B cell (primary cell): ENCODE measurements at regions not wholly inside any gene's neighbourhood (a gene's known extent, or its start where the extent isn't known, plus 50 kb on each side); places are given as distances from the start of the nearest gene placed in this dataset.

Source experiments
- ATAC-seq: fragments of 200-7000 bp; cut with Tn5 transposase; one replicate; pipeline ENCODE4 v1.10.0; 2021; ENCODE audit warnings: low read depth, mild to moderate bottlenecking, moderate number of reproducible peaks, moderate library complexity
- CTCF ChIA-PET: fragments of 350-600 bp; sonication (Branson Sonifier 250); formaldehyde crosslinking; loops from one replicate; lab custom pipeline; 2021; ENCODE audit warnings: antibody characterized with exemption, inconsistent platforms; lab: Charles Lee
- POLR2A ChIA-PET: fragments of 350-600 bp; sonication (Branson Sonifier 250); formaldehyde crosslinking; loops from one replicate; lab custom pipeline; 2021; ENCODE audit warnings: antibody characterized with exemption; lab: Charles Lee
- DNase-seq: peaks from one replicate; pipeline ENCODE4 v3.0.0; 2013
- H2AFZ ChIP-seq: 2 replicates; pipeline ENCODE4 v1.6.1; 2012; ENCODE audit warnings: mild to moderate bottlenecking, low read depth, low read length; ENCODE audit not compliant: insufficient read depth, poor library complexity, severe bottlenecking
- H3K27ac ChIP-seq, 2 donors: 1 replicate in 1 of 2; 2 replicates in 1 of 2; pipeline ENCODE4 v1.5.1; 2012 to 2013; ENCODE audit warnings: low read length in 2 of 2, mild to moderate bottlenecking in 2 of 2, moderate library complexity in 1 of 2
- H3K27me3 ChIP-seq, 4 experiments: fragments of 200-600 bp in 1 of 4; sonication (generic) in 1 of 4; replicated peaks in 1 of 4; 1 replicate in 2 of 4; 2 replicates in 2 of 4; pipeline versions ENCODE4 v1.6.1 to v1.7.0; 2013 to 2016; ENCODE audit warnings: low read length in 3 of 4, mild to moderate bottlenecking in 2 of 4, mixed read lengths in 1 of 4, moderate library complexity in 1 of 4; ENCODE audit not compliant: insufficient read depth in 4 of 4, control insufficient read depth in 3 of 4; ENCODE audit errors: control extremely low read depth in 1 of 4
- H3K36me3 ChIP-seq, 2 experiments: replicated peaks in 1 of 2; 1 replicate in 1 of 2; 2 replicates in 1 of 2; pipeline versions ENCODE4 v1.6.1 to v1.7.1; 2013; ENCODE audit warnings: low read length in 1 of 2; ENCODE audit not compliant: insufficient read depth in 2 of 2, control insufficient read depth in 1 of 2; ENCODE audit errors: control extremely low read depth in 1 of 2, extremely low read depth in 1 of 2
- H3K4me1 ChIP-seq, 2 donors: fragments of 200-600 bp in 1 of 2; sonication (generic) in 1 of 2; 1 replicate in 1 of 2; 2 replicates in 1 of 2; pipeline versions ENCODE4 v1.5.1 to v1.6.1; 2013 to 2017; ENCODE audit warnings: low read length in 2 of 2; ENCODE audit not compliant: control insufficient read depth in 2 of 2, insufficient read depth in 2 of 2
- H3K4me2 ChIP-seq: replicated peaks from 2 replicates; pipeline ENCODE3; 2012; ENCODE audit warnings: mild to moderate bottlenecking, low read depth, low read length; ENCODE audit not compliant: poor library complexity, severe bottlenecking
- H3K4me3 ChIP-seq, 5 experiments: fragments of 200-600 bp in 1 of 5; sonication (generic) in 1 of 5; 1 replicate in 3 of 5; 2 replicates in 2 of 5; pipeline versions ENCODE4 v1.5.1 to v1.7.0; 2011 to 2016; ENCODE audit warnings: low read length in 4 of 5, mild to moderate bottlenecking in 4 of 5, low read depth in 2 of 5, control low read depth in 1 of 5, moderate library complexity in 1 of 5; ENCODE audit not compliant: insufficient read depth in 1 of 5; ENCODE audit errors: control extremely low read depth in 1 of 5, extremely low read depth in 1 of 5
- H3K79me2 ChIP-seq: fragments of 200-600 bp; sonication (generic); one replicate; pipeline ENCODE4 v1.6.0; 2016; ENCODE audit warnings: low read length; ENCODE audit not compliant: control insufficient read depth, insufficient read depth
- H3K9ac ChIP-seq: fragments of 200-600 bp; sonication (generic); 2 replicates; pipeline ENCODE4 v1.6.1; 2017; ENCODE audit warnings: mild to moderate bottlenecking, low read length, moderate library complexity
- H3K9me3 ChIP-seq, 3 donors: one replicate each; pipeline versions ENCODE4 v1.6.1 to v1.7.1; 2013; ENCODE audit warnings: low read length in 2 of 3; ENCODE audit not compliant: control insufficient read depth in 2 of 3, insufficient read depth in 1 of 3; ENCODE audit errors: control extremely low read depth in 1 of 3
- H4K20me1 ChIP-seq: 2 replicates; pipeline ENCODE4 v1.6.0; 2012; ENCODE audit warnings: mild to moderate bottlenecking, low read length; ENCODE audit not compliant: insufficient read depth, control insufficient read depth, poor library complexity, severe bottlenecking
- H3K27ac Mint-ChIP-seq: one replicate; pipeline ENCODE4 v1.8.0; 2021; ENCODE audit warnings: mixed read lengths
- H3K27me3 Mint-ChIP-seq: one replicate; pipeline ENCODE4 v1.8.0; 2021; ENCODE audit warnings: mixed read lengths
- H3K4me1 Mint-ChIP-seq: one replicate; pipeline ENCODE4 v1.8.0; 2021; ENCODE audit warnings: mixed read lengths
- H3K4me3 Mint-ChIP-seq: one replicate; pipeline ENCODE4 v1.8.0; 2021; ENCODE audit warnings: mixed read lengths
- H3K9me3 Mint-ChIP-seq: one replicate; pipeline ENCODE4 v1.8.0; 2022; ENCODE audit warnings: mixed read lengths; ENCODE audit not compliant: insufficient read depth
- CTCF ChIP-seq: fragments of 200-600 bp; IDR thresholded peaks from one replicate; pipeline ENCODE4 v1.8.0; 2022; ENCODE audit warnings: antibody characterized with exemption, mild to moderate bottlenecking
- EZH2 ChIP-seq: IDR thresholded peaks from 2 replicates; pipeline ENCODE4 v1.6.1; 2012; ENCODE audit warnings: borderline replicate concordance, low read depth, mild to moderate bottlenecking, moderate library complexity, low read length; ENCODE audit not compliant: insufficient read depth, poor library complexity, severe bottlenecking
- WGBS: methylation state at CpG from one replicate; pipeline ENCODE4 v1.1.5; 2013; ENCODE audit warnings: missing lambda C conversion rate; ENCODE audit not compliant: insufficient coverage; 5-methylcytosine and 5-hydroxymethylcytosine counted together
- intact Hi-C: fragments of 100-400 bp; cut with micrococcal nuclease; formaldehyde crosslinking; loops from one replicate; pipeline ENCODE4 v1.10.0; 2022

DNA sequence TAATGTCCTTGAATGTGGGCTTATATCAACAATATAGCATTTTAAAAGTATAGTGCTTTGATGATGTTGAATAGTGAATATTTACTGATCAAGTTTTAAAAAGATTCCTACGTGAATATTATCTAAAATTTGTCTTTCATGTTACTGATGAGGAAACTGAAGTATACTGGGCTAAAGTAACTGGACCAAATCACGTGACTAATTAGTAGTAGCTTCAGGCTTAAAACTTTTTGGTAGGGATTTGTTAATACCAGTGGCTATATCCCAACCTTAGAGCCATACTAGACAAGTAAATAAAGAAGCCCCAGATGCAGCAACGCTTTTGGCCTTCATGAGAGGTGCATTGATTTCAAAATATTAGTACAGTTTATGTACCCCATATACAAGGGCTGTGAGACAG, 152.1 kb upstream of the EDIL3 start:
- no peaks in the 10 kb centered on the region for H3K79me2 ChIP-seq
- no peak overlapping the region for H3K27ac Mint-ChIP-seq
- DNase-seq (no peak), ATAC-seq (no peak)
- H3K27ac ChIP-seq, result no peak overlapping the region
- H3K27me3 ChIP-seq, result no peaks in the 10 kb centered on the region
- ChIA-PET CTCF (no interaction called here), POLR2A (no interaction called here)
- no peaks in the 10 kb centered on the region for H3K4me1 Mint-ChIP-seq
- peaks cover 7% of the 10 kb centered on the region for H3K9me3 Mint-ChIP-seq
- no peak overlapping the region for H3K4me2 ChIP-seq
- H3K36me3 ChIP-seq, result no peaks in the 10 kb centered on the region
- H3K4me3 Mint-ChIP-seq, result no peak overlapping the region
- intact Hi-C loops, result no loop called here
- H4K20me1 ChIP-seq, result no peaks in the 10 kb centered on the region
- no peak overlapping the region for H2AFZ ChIP-seq
- H3K9me3 ChIP-seq, result no peaks in the 10 kb centered on the region
- no peak for TF ChIP-seq EZH2
- no peak for TF ChIP-seq CTCF
- H3K9ac ChIP-seq, result no peak overlapping the region
- H3K4me3 ChIP-seq, result no peak overlapping the region
- H3K27me3 Mint-ChIP-seq, result no peaks in the 10 kb centered on the region
- H3K4me1 ChIP-seq, result no peaks in the 10 kb centered on the region
- no CpG with 5 or more reads among the region's 3 CpGs for WGBS

GRCh38 chr5:84535281-84535680, 150.6 kb upstream of the EDIL3 start:
- no peak overlapping the region for H3K4me2 ChIP-seq
- no peaks in the 10 kb centered on the region for H3K27me3 Mint-ChIP-seq
- H3K4me3 ChIP-seq, result no peak overlapping the region
- no peaks in the 10 kb centered on the region for H3K36me3 ChIP-seq
- POLR2A ChIA-PET, result no interaction called here
- H4K20me1 ChIP-seq, result no peaks in the 10 kb centered on the region
- H3K9me3 ChIP-seq, result no peaks in the 10 kb centered on the region
- no peak for DNase-seq
- no peak overlapping the region for H3K27ac Mint-ChIP-seq
- no peak overlapping the region for H2AFZ ChIP-seq
- H3K9ac ChIP-seq, result no peak overlapping the region
- H3K9me3 Mint-ChIP-seq, result peaks cover 3% of the 10 kb centered on the region
- CTCF ChIA-PET, result no interaction called here
- no peak for ATAC-seq
- H3K27me3 ChIP-seq, result no peaks in the 10 kb centered on the region
- no peak overlapping the region for H3K4me3 Mint-ChIP-seq
- TF ChIP-seq EZH2 (no peak), CTCF (no peak)
- H3K4me1 ChIP-seq, result no peaks in the 10 kb centered on the region
- no CpG with 5 or more reads among the region's 3 CpGs for whole genome bisulfite sequencing
- intact Hi-C loops, result no loop called here
- H3K79me2 ChIP-seq, result no peaks in the 10 kb centered on the region
- H3K4me1 Mint-ChIP-seq, result no peaks in the 10 kb centered on the region
- no peak overlapping the region for H3K27ac ChIP-seq
